ENCODE measurements at regions not wholly inside any gene's neighbourhood (a gene's known extent, or its start where the extent isn't known, plus 50 kb on each side); places are given as distances from the start of the nearest gene placed in this dataset.

- Histone ChIP-seq H3K4me2 (ENCODE audit: low read length) (no peak overlapping the region), H3K4me1 (ENCODE audit: low read length) (no peaks in the 10 kb centered on the region), H3K9me3 (ENCODE audit: insufficient read depth, low read length) (no peaks in the 10 kb centered on the region), H3K79me2 (ENCODE audit: low read length) (no peaks in the 10 kb centered on the region), H2AFZ (ENCODE audit: low read depth, low read length) (no peak overlapping the region), H3K4me3 (ENCODE audit: low read length) (no peak overlapping the region), H3K27ac (ENCODE audit: low read length) (no peak overlapping the region), H3K36me3 (replicated peaks; ENCODE audit: low read depth, low read length) (no peaks in the 10 kb centered on the region), H4K20me1 (ENCODE audit: insufficient read depth, low read length) (no peaks in the 10 kb centered on the region), H3K27me3 (ENCODE audit: low read depth, low read length) (no peaks in the 10 kb centered on the region; the same call in 1 of the 2 replicates), H3K9ac (ENCODE audit: low read length) (no peak overlapping the region)
- no peak for TF ChIP-seq CTCF (IDR thresholded peaks at IDR 0.05; ENCODE audit: low read depth, low read length)
- no peak for TF ChIP-seq EZH2phosphoT487 (IDR thresholded peaks at IDR 0.05; ENCODE audit: low read depth)
Observed at GRCh38 chr21:32167513-32167912, 111.3 kb downstream of the MIS18A start.

- no peak overlapping the region for H3K4me2 ChIP-seq (ENCODE audit: low read length)
- no peaks in the 10 kb centered on the region for H4K20me1 ChIP-seq (ENCODE audit: insufficient read depth, low read length)
- no peak overlapping the region for H3K27ac ChIP-seq (ENCODE audit: low read length)
- H3K27me3 ChIP-seq (ENCODE audit: low read depth, low read length): no peaks in the 10 kb centered on the region
- no peak overlapping the region for H2AFZ ChIP-seq (ENCODE audit: low read depth, low read length)
- TF ChIP-seq EZH2phosphoT487 (IDR thresholded peaks at IDR 0.05; ENCODE audit: low read depth) (no peak), CTCF (IDR thresholded peaks at IDR 0.05; ENCODE audit: low read depth, low read length) (no peak)
- no peak overlapping the region for H3K9ac ChIP-seq (ENCODE audit: low read length)
- no peaks in the 10 kb centered on the region for H3K36me3 ChIP-seq (replicated peaks; ENCODE audit: low read depth, low read length)
- H3K9me3 ChIP-seq (ENCODE audit: insufficient read depth, low read length): no peaks in the 10 kb centered on the region
- H3K4me1 ChIP-seq (ENCODE audit: low read length): no peaks in the 10 kb centered on the region
- H3K79me2 ChIP-seq (ENCODE audit: low read length): no peaks in the 10 kb centered on the region
- no peak overlapping the region for H3K4me3 ChIP-seq (ENCODE audit: low read length)
Observed at GRCh38 chr21:32163386-32163785, 115.5 kb downstream of the MIS18A start.

- Histone ChIP-seq H3K4me1 (ENCODE audit: low read length) (no peaks in the 10 kb centered on the region), H3K9me3 (ENCODE audit: insufficient read depth, low read length) (no peaks in the 10 kb centered on the region), H4K20me1 (ENCODE audit: insufficient read depth, low read length) (no peaks in the 10 kb centered on the region), H3K36me3 (replicated peaks; ENCODE audit: low read depth, low read length) (no peaks in the 10 kb centered on the region), H3K27ac (ENCODE audit: low read length) (no peak overlapping the region), H3K9ac (ENCODE audit: low read length) (no peak overlapping the region), H3K79me2 (ENCODE audit: low read length) (no peaks in the 10 kb centered on the region), H3K4me3 (ENCODE audit: low read length) (no peak overlapping the region), H3K4me2 (ENCODE audit: low read length) (no peak overlapping the region), H3K27me3 (ENCODE audit: low read depth, low read length) (no peaks in the 10 kb centered on the region), H2AFZ (ENCODE audit: low read depth, low read length) (no peak overlapping the region)
- TF ChIP-seq EZH2phosphoT487 (IDR thresholded peaks at IDR 0.05; ENCODE audit: low read depth): no peak
Observed at GRCh38 chr21:32162727-32163320, 116.0 kb downstream of the MIS18A start.

- no peak overlapping the region for H3K4me2 ChIP-seq (ENCODE audit: low read length)
- no peaks in the 10 kb centered on the region for H3K9me3 ChIP-seq (ENCODE audit: insufficient read depth, low read length)
- H3K79me2 ChIP-seq (ENCODE audit: low read length): no peaks in the 10 kb centered on the region
- no peak overlapping the region for H3K4me3 ChIP-seq (ENCODE audit: low read length)
- no peak overlapping the region for H2AFZ ChIP-seq (ENCODE audit: low read depth, low read length)
- no peaks in the 10 kb centered on the region for H3K36me3 ChIP-seq (replicated peaks; ENCODE audit: low read depth, low read length)
- H3K4me1 ChIP-seq (ENCODE audit: low read length): no peaks in the 10 kb centered on the region
- no peak for TF ChIP-seq CTCF (IDR thresholded peaks at IDR 0.05; ENCODE audit: low read depth, low read length)
- no peak for TF ChIP-seq EZH2phosphoT487 (IDR thresholded peaks at IDR 0.05; ENCODE audit: low read depth)
- H4K20me1 ChIP-seq (ENCODE audit: insufficient read depth, low read length): no peaks in the 10 kb centered on the region
- H3K27me3 ChIP-seq (ENCODE audit: low read depth, low read length): no peaks in the 10 kb centered on the region
- no peak overlapping the region for H3K9ac ChIP-seq (ENCODE audit: low read length)
- H3K27ac ChIP-seq (ENCODE audit: low read length): no peak overlapping the region
Observed at GRCh38 chr21:32155226-32155625, 123.6 kb downstream of the MIS18A start.

Data from OCI-LY3 (cell line).